HG02970 (cell line): ENCODE measurements at regions not wholly inside any gene's neighbourhood (a gene's known extent, or its start where the extent isn't known, plus 50 kb on each side); places are given as distances from the start of the nearest gene placed in this dataset.

Experiments used
- ATAC-seq: cut with Tn5 transposase; IDR thresholded peaks from one replicate; pipeline ENCODE4 v1.9.1; 2021; ENCODE audit warnings: mild to moderate bottlenecking, moderate library complexity, moderate number of reproducible peaks; ENCODE audit not compliant: unreplicated experiment, low FRiP score

GRCh38 chr21:24941316-24942185 lies 665.7 kb downstream of the MRPL39 start:
- ATAC-seq: no peak

GRCh38 chr21:24939291-24939690 lies 668.0 kb downstream of the MRPL39 start:
- ATAC-seq: no peak

GRCh38 chr21:24938573-24938972 lies 668.7 kb downstream of the MRPL39 start:
- no peak for ATAC-seq

GRCh38 chr21:24935991-24936390 lies 671.3 kb downstream of the MRPL39 start:
- no peak for ATAC-seq

- no peak for ATAC-seq
These were observed 696.7 kb downstream of the MRPL39 start for GRCh38 chr21:24910591-24910990.

GRCh38 chr21:24903994-24904635 lies 703.2 kb downstream of the MRPL39 start:
- ATAC-seq: no peak

- no peak for ATAC-seq
These were observed 708.1 kb downstream of the MRPL39 start for GRCh38 chr21:24899138-24899537.

GRCh38 chr21:24897883-24898282 lies 709.4 kb downstream of the MRPL39 start:
- ATAC-seq: no peak

GRCh38 chr21:24896735-24897124 lies 710.6 kb downstream of the MRPL39 start:
- ATAC-seq: no peak

- ATAC-seq: no peak
These were observed 711.2 kb downstream of the MRPL39 start for GRCh38 chr21:24895885-24896734.

- no peak for ATAC-seq
These were observed 713.0 kb downstream of the MRPL39 start for GRCh38 chr21:24894324-24894723.

- no peak for ATAC-seq
These were observed 717.3 kb downstream of the MRPL39 start for GRCh38 chr21:24890021-24890420.

- no peak for ATAC-seq
These were observed 725.8 kb downstream of the MRPL39 start for GRCh38 chr21:24881506-24881905.

GRCh38 chr21:24870633-24871032 lies 736.6 kb downstream of the MRPL39 start:
- ATAC-seq: no peak

GRCh38 chr21:24869862-24870261 lies 737.4 kb downstream of the MRPL39 start:
- no peak for ATAC-seq

- ATAC-seq: no peak
These were observed 739.2 kb downstream of the MRPL39 start for GRCh38 chr21:24868117-24868516.

- no peak for ATAC-seq
These were observed 745.8 kb downstream of the MRPL39 start for GRCh38 chr21:24861471-24861870.

- ATAC-seq: no peak
These were observed 751.0 kb downstream of the MRPL39 start for GRCh38 chr21:24856326-24856725.

- no peak for ATAC-seq
These were observed 754.6 kb downstream of the MRPL39 start for GRCh38 chr21:24852610-24853195.

- ATAC-seq: no peak
These were observed 757.2 kb downstream of the MRPL39 start for GRCh38 chr21:24850121-24850520.

- ATAC-seq: no peak
These were observed 762.6 kb downstream of the MRPL39 start for GRCh38 chr21:24844671-24845070.
